ENCODE measurements at regions not wholly inside any gene's neighbourhood (a gene's known extent, or its start where the extent isn't known, plus 50 kb on each side); places are given as distances from the start of the nearest gene placed in this dataset.

- DNase-seq = no peak
Observed at GRCh38 chr10:36118314-36118713, 476.2 kb upstream of the FZD8 start.

- DNase-seq = no peak
Observed at GRCh38 chr10:36117890-36118289, 475.8 kb upstream of the FZD8 start.

- DNase-seq = no peak
Observed at GRCh38 chr10:36117231-36117630, 475.1 kb upstream of the FZD8 start.

- no peak for DNase-seq
Observed at GRCh38 chr10:36116731-36117130, 474.6 kb upstream of the FZD8 start.

- no peak for DNase-seq
Observed at GRCh38 chr10:36116040-36116439, 473.9 kb upstream of the FZD8 start.

GRCh38 chr10:36115364-36115763 is 473.3 kb upstream of the FZD8 start:
- DNase-seq = no peak

GRCh38 chr10:36114913-36115312 is 472.8 kb upstream of the FZD8 start:
- DNase-seq = no peak

GRCh38 chr10:36114141-36114540 is 472.0 kb upstream of the FZD8 start:
- no peak for DNase-seq

- no peak for DNase-seq
Observed at GRCh38 chr10:36111676-36112075, 469.6 kb upstream of the FZD8 start.

- DNase-seq = no peak
Observed at GRCh38 chr10:36110097-36110496, 468.0 kb upstream of the FZD8 start.

- no peak for DNase-seq
Observed at GRCh38 chr10:36109399-36110023, 467.4 kb upstream of the FZD8 start.

- DNase-seq = no peak
Observed at GRCh38 chr10:36097696-36098095, 455.6 kb upstream of the FZD8 start.

- no peak for DNase-seq
Observed at GRCh38 chr10:36096576-36096975, 454.5 kb upstream of the FZD8 start.

- DNase-seq = no peak
Observed at GRCh38 chr10:36094096-36094495, 452.0 kb upstream of the FZD8 start.

- no peak for DNase-seq
Observed at GRCh38 chr10:36092116-36092515, 450.0 kb upstream of the FZD8 start.

- DNase-seq = no peak
Observed at GRCh38 chr10:36091007-36091406, 448.9 kb upstream of the FZD8 start.

GRCh38 chr10:36089790-36090440 is 447.8 kb upstream of the FZD8 start:
- DNase-seq = no peak

GRCh38 chr10:36087006-36088005 is 445.2 kb upstream of the FZD8 start:
- no peak for DNase-seq

GRCh38 chr10:36075196-36075595 is 433.1 kb upstream of the FZD8 start:
- DNase-seq = no peak

- no peak for DNase-seq
Observed at GRCh38 chr10:36073796-36074345, 431.8 kb upstream of the FZD8 start.

GRCh38 chr10:36068542-36068941 is 426.4 kb upstream of the FZD8 start:
- DNase-seq = no peak

GRCh38 chr10:36067748-36068147 is 425.7 kb upstream of the FZD8 start:
- DNase-seq = no peak

Measured in anterior cingulate cortex (tissue), 58 donors.